IMR-90 (cell line): ENCODE measurements at regions not wholly inside any gene's neighbourhood (a gene's known extent, or its start where the extent isn't known, plus 50 kb on each side); places are given as distances from the start of the nearest gene placed in this dataset.

Experiments used
- ATAC-seq: fragments of 200-7000 bp; cut with Tn5 transposase; 2 replicates; pipeline ENCODE4 v1.9.1; 2020; ENCODE audit warnings: low read depth, mild to moderate bottlenecking, moderate library complexity
- BruUV-seq: library from RNA; stranded (reverse); fragments of 400-500 nt; replicated peaks from 2 replicates; lab custom pipeline; 2021; lab: Mats Ljungman, UMichigan
- CTCF ChIA-PET: fragments of 300-600 bp; formaldehyde crosslinking; extraction: SDS; loops from one replicate; lab custom pipeline; 2021; ENCODE audit warnings: antibody characterized with exemption; lab: Yijun Ruan, JAX
- POLR2A ChIA-PET: fragments of 300-600 bp; sonication (Branson Sonifier 250); formaldehyde crosslinking; loops from one replicate; lab custom pipeline; 2022; ENCODE audit warnings: antibody characterized with exemption; ENCODE audit not compliant: unreplicated experiment; lab: Charles Lee
- DNase-seq: peaks from one replicate; pipeline ENCODE4 v3.0.0; 2013
- H2AFZ ChIP-seq: replicated peaks from 2 replicates; pipeline ENCODE3; 2013; ENCODE audit warnings: low read length, mild to moderate bottlenecking; ENCODE audit not compliant: poor library complexity
- H2AK5ac ChIP-seq: 2 replicates; pipeline ENCODE4 v1.6.1; 2013; ENCODE audit warnings: low read depth, low read length, inconsistent platforms
- H2AK9ac ChIP-seq: replicated peaks from 2 replicates; pipeline ENCODE3; 2013; ENCODE audit warnings: mild to moderate bottlenecking, low read depth, low read length, moderate library complexity; ENCODE audit not compliant: poor library complexity
- H2BK120ac ChIP-seq: 2 replicates; pipeline ENCODE4 v1.6.1; 2013; ENCODE audit warnings: low read depth, low read length, inconsistent platforms
- H2BK15ac ChIP-seq: 3 replicates; pipeline ENCODE4 v1.6.1; 2013; ENCODE audit warnings: low read depth, low read length, inconsistent platforms
- H2BK20ac ChIP-seq: 2 replicates; pipeline ENCODE4 v1.6.1; 2013; ENCODE audit warnings: low read depth, mild to moderate bottlenecking, inconsistent platforms, low read length, moderate library complexity
- H2BK5ac ChIP-seq: 2 replicates; pipeline ENCODE4 v1.6.1; 2013; ENCODE audit warnings: mild to moderate bottlenecking, low read depth, low read length, inconsistent platforms; ENCODE audit not compliant: poor library complexity, severe bottlenecking
- H3K14ac ChIP-seq: replicated peaks from 2 replicates; pipeline ENCODE4 v1.6.1; 2013; ENCODE audit warnings: low read depth, low read length, inconsistent platforms
- H3K18ac ChIP-seq: 2 replicates; pipeline ENCODE4 v1.6.1; 2013; ENCODE audit warnings: low read depth, low read length, control low read depth
- H3K23ac ChIP-seq: 2 replicates; pipeline ENCODE4 v1.6.1; 2013; ENCODE audit warnings: low read depth, low read length, inconsistent platforms
- H3K27ac ChIP-seq: 2 replicates; pipeline ENCODE4 v1.5.1; 2013; ENCODE audit warnings: mild to moderate bottlenecking, control low read depth, low read length; ENCODE audit not compliant: insufficient read depth
- H3K27me3 ChIP-seq: 2 replicates; pipeline ENCODE4 v1.6.1; 2013; ENCODE audit warnings: low read length; ENCODE audit not compliant: control insufficient read depth, insufficient read depth
- H3K36me3 ChIP-seq: 2 replicates; pipeline ENCODE4 v1.6.1; 2013; ENCODE audit warnings: low read length, mixed read lengths; ENCODE audit not compliant: control insufficient read depth, insufficient read depth
- H3K4ac ChIP-seq: 2 replicates; pipeline ENCODE4 v1.6.1; 2013; ENCODE audit warnings: low read depth, low read length, inconsistent platforms
- H3K4me1 ChIP-seq: 2 replicates; pipeline ENCODE4 v1.6.1; 2013; ENCODE audit warnings: low read length, mixed read lengths; ENCODE audit not compliant: control insufficient read depth, insufficient read depth
- H3K4me2 ChIP-seq: 2 replicates; pipeline ENCODE4 v1.6.1; 2013; ENCODE audit warnings: low read depth, mild to moderate bottlenecking, control low read depth, low read length, moderate library complexity
- H3K4me3 ChIP-seq: 2 replicates; pipeline ENCODE4 v1.5.1; 2013; ENCODE audit warnings: low read depth, mild to moderate bottlenecking, control low read depth, low read length, moderate library complexity; ENCODE audit not compliant: insufficient read depth
- H3K56ac ChIP-seq: 2 replicates; pipeline ENCODE4 v1.6.1; 2013; ENCODE audit warnings: low read length, inconsistent platforms; ENCODE audit not compliant: insufficient read depth; ENCODE audit errors: extremely low read depth
- H3K79me1 ChIP-seq, 2 experiments: 2 replicates each; pipeline ENCODE4 v1.6.1; 2013; ENCODE audit warnings: low read length in 2 of 2, inconsistent platforms in 1 of 2, low read depth in 1 of 2
- H3K9ac ChIP-seq: 2 replicates; pipeline ENCODE4 v1.6.1; 2013; ENCODE audit warnings: low read depth, low read length, control low read depth
- H3K9me1 ChIP-seq: 2 replicates; pipeline ENCODE4 v1.6.1; 2013; ENCODE audit warnings: low read length, inconsistent platforms; ENCODE audit not compliant: insufficient read depth
- H3K9me3 ChIP-seq: 2 replicates; pipeline ENCODE4 v1.6.1; 2013; ENCODE audit warnings: low read length; ENCODE audit not compliant: control insufficient read depth, insufficient read depth
- H4K20me1 ChIP-seq: 2 replicates; pipeline ENCODE4 v1.6.1; 2013; ENCODE audit warnings: low read length, inconsistent platforms; ENCODE audit not compliant: insufficient read depth
- H4K5ac ChIP-seq: 2 replicates; pipeline ENCODE4 v1.6.1; 2013; ENCODE audit warnings: mild to moderate bottlenecking, low read depth, low read length, control low read depth
- H4K8ac ChIP-seq, 2 experiments: 2 replicates each; pipeline ENCODE4 v1.6.1; 2013; ENCODE audit warnings: low read depth in 2 of 2, low read length in 2 of 2, control low read depth in 1 of 2, inconsistent platforms in 1 of 2
- H4K91ac ChIP-seq: 2 replicates; pipeline ENCODE4 v1.6.1; 2013; ENCODE audit warnings: low read depth, low read length, inconsistent platforms; ENCODE audit not compliant: insufficient read depth
- MAZ ChIP-seq: IDR thresholded peaks from 2 replicates; pipeline ENCODE4 v1.6.1; 2012; ENCODE audit warnings: low read depth, mild to moderate bottlenecking, low read length, improper control_type of control experiment, moderate library complexity, borderline replicate concordance
- NFE2L2 ChIP-seq: fragments of 150-350 bp; IDR thresholded peaks from 2 replicates; pipeline ENCODE4 v1.6.1; 2016; ENCODE audit warnings: low read depth, mild to moderate bottlenecking, low read length
- SMC3 ChIP-seq: fragments of 150-350 bp; IDR thresholded peaks from 2 replicates; pipeline ENCODE4 v1.6.1; 2016; ENCODE audit warnings: low read depth, mild to moderate bottlenecking, antibody characterized with exemption, low read length, moderate library complexity
- WGBS, 2 experiments: methylation state at CpG; one replicate each; pipeline versions ENCODE4 v1.1.5 to v1.1.7; 2013; ENCODE audit warnings: missing lambda C conversion rate in 2 of 2; ENCODE audit not compliant: insufficient read length in 1 of 2; ENCODE audit errors: extremely low coverage in 2 of 2; 5-methylcytosine and 5-hydroxymethylcytosine counted together
- dilution Hi-C: fragments of 300-500 bp; cut with HindIII; formaldehyde crosslinking; loops from one replicate; pipeline ENCODE4 v1.14.3; 2018; ENCODE audit warnings: low sequenced_read_pairs; ENCODE audit not compliant: unreplicated experiment
- in situ Hi-C: fragments of 300-500 bp; cut with MboI; formaldehyde crosslinking; loops from 3 replicates; pipeline ENCODE4 v1.14.3; 2019; ENCODE audit warnings: low sequenced_read_pairs, inconsistent platforms, mixed read lengths
- intact Hi-C: fragments of 100-400 bp; cut with micrococcal nuclease; formaldehyde crosslinking; loops from 2 replicates; pipeline ENCODE4 v1.10.0; 2022

DNA sequence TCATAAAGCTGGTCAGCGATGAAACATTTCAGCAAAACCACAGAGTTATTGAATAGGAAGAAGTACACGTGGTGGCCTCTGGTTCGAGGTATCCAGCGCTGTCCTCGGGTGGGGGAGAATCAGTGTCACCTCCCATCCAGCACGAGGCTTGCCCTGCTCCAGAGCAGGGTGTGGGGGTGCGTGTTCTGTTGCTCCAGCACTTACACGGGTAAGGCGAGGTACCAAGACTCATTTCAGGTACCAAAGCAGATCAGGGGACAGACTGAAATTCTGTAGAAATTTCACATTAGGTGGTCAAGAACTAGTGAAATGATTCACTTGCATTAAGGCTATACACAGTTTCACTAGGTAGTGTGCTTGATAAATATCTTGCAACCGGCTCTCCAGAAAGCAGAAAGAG, 164.2 kb upstream of the SOX1 start:
- no peaks in the 10 kb centered on the region for H4K20me1 ChIP-seq
- H3K27me3 ChIP-seq = no peaks in the 10 kb centered on the region
- no peaks in the 10 kb centered on the region for H3K9me1 ChIP-seq
- no peak overlapping the region for H4K5ac ChIP-seq
- H2BK20ac ChIP-seq = no peak overlapping the region
- H2BK5ac ChIP-seq = no peak overlapping the region
- H2BK120ac ChIP-seq = no peak overlapping the region
- no peaks in the 10 kb centered on the region for H3K4me1 ChIP-seq
- DNase-seq (no peak), ATAC-seq (no peak)
- H3K23ac ChIP-seq = no peak overlapping the region
- H3K79me1 ChIP-seq = no peaks in the 10 kb centered on the region
- dilution Hi-C loops (no loop called here), in situ Hi-C loops (no loop called here), intact Hi-C loops (no loop called here)
- H2AK5ac ChIP-seq = no peak overlapping the region
- H2BK15ac ChIP-seq = no peak overlapping the region
- no peak overlapping the region for H2AFZ ChIP-seq
- H3K4me2 ChIP-seq = no peak overlapping the region
- no peak overlapping the region for H3K4me3 ChIP-seq
- H3K14ac ChIP-seq = no peak overlapping the region
- no peak overlapping the region for H3K18ac ChIP-seq
- no peak overlapping the region for H4K91ac ChIP-seq
- CTCF ChIA-PET = no interaction called here
- H3K56ac ChIP-seq = no peak overlapping the region
- 66% methylated on average over 5 of the region's 10 CpGs; no CpG with 5 or more reads in 1 of the 2 experiments for WGBS, 2 experiments
- H3K36me3 ChIP-seq = no peaks in the 10 kb centered on the region
- H2AK9ac ChIP-seq = no peak overlapping the region
- BruUV-seq = no TSS peak
- no peak overlapping the region for H3K9ac ChIP-seq
- TF ChIP-seq SMC3 (no peak), MAZ (no peak), NFE2L2 (no peak)
- H4K8ac ChIP-seq = no peak overlapping the region
- peaks cover 60% of the 10 kb centered on the region for H3K9me3 ChIP-seq
- POLR2A ChIA-PET = no interaction called here
- no peak overlapping the region for H3K4ac ChIP-seq
- no peak overlapping the region for H3K27ac ChIP-seq
